ENCODE measurements at regions not wholly inside any gene's neighbourhood (a gene's known extent, or its start where the extent isn't known, plus 50 kb on each side); places are given as distances from the start of the nearest gene placed in this dataset.

DNA sequence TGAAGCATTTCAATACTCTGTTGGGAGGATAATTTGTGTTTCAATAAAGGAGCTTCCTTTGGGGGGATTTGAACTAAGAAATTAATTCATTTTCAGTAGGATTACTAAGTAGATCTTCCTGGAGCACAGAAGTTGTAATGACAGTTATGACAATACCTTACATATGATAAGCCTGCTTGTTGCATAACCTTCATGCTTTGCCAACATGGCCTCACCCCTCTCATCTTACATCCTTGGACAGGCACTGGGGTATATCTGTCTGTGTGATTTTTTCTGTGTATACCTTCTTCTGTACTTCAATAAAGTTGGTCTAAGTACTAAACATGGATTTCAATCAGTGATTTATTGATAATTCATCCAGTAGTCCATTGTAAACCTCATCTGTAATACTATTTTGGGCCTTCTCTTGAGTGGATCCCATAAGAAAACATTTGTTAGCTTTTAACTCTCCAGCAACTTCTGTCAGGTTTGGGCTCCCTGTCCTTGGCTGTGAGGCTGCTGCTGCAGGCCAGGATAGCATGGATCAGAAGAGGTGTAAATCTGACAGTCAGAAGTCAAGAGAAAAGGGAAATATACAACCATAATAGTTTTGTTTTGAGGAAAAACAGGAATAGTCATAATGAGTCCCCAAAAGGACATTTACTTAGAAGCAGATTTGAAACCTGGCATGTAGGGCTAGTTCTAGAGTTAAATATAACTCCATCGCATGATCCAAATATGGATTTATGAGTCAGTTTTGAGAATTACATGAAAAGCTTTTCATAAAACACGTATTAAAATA lies 422.2 kb downstream of the KLF5 start:
- DNase-seq = no peak

- no peak for DNase-seq
These were observed 421.1 kb downstream of the KLF5 start for GRCh38 chr13:73479856-73480255.

DNA sequence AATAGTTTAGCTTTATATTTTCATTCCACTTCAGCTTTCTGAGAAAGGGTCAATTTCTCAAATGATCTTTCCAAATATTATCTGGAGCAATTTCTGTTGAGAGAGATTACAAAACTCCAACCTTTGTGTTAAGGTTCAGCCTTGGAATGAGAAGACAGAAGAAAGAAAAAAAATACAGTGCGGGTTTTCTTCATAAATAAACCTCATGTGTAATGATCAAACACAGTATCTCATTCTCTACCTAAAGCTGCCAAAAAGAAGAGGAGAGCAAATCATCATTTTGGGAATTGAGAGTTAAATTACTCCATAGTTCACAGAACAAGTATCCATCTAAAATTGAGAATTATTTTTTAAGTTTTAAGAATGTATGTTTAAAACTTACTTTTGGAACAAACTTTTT lies 420.5 kb downstream of the KLF5 start:
- no peak for DNase-seq

GRCh38 chr13:73477441-73477840 lies 418.6 kb downstream of the KLF5 start:
- no peak for DNase-seq

GRCh38 chr13:73473016-73473415 lies 414.2 kb downstream of the KLF5 start:
- DNase-seq = no peak

DNA sequence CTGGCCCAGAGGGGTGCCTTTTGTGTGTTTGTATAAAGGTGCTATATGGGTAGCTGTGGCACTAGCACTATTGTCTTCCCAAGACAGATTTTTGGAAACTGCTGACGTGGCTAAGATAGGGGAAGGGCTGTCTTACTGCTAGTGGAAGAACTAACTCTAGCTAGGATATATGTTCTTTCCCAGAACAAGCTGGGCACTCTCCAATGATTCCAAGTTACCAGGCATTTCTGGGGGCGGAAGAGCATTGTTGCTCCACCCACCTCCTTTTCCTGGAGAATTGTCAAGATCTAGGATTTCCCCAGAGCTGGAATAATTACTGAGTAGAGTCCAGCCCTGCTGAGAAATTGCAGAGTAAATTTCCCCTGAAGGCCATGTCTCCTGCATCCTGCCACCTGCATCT lies 408.3 kb downstream of the KLF5 start:
- no peak for DNase-seq

DNA sequence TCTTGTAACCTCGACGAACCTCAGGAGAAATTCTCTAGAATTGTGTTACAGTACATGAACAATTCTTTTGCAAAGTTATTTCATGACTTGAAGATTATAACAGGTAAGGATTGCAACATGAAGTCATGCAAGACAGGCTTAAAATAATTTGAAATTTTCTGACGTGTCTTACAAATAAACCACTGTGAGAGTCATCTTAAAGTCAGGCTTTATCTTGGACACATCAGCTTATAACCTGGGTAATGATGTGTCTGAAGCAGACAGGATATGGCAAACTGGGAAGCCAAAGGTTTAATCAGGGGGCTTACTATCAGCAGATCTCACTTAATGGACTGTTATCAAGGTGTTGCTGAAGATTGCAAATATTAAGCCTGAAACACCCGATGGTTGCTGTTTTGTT lies 407.8 kb downstream of the KLF5 start:
- DNase-seq = no peak

DNA sequence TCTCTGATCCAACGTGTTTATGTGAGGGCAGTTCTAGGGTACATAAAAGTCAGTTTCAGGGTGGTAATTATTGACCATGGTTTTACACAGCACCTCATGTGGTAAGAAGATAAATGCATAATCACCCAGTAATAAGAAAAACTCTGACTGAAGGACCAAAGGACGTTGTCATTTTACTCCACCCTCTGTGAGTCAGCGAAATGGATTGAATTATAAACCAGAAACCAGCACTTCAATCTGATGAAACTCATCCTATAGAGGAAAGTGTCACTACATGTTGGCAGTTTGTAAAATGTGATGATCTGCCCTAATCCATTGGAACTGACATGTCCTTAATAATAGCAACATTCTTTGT lies 406.8 kb downstream of the KLF5 start:
- no peak for DNase-seq

- no peak for DNase-seq
These were observed 406.2 kb downstream of the KLF5 start for GRCh38 chr13:73464758-73465616.

DNA sequence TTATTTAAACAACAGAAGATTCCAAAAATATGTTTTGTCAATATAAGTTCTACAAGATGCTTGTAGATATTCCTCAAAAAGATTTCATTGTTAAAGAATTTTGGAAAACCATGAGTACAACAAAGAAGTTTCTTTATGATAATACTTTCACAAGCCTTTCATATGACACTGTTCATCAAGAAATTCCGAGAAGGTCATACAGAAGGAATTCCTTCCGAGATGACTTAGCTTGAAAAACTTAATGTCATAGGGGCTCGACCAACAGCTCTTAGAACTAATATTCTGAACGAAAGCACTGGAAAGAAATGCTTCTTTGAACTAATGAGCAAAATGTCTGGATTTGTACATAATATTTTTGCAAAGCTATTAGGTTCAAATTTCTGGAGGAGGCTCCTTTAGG lies 403.4 kb downstream of the KLF5 start:
- no peak for DNase-seq

DNA sequence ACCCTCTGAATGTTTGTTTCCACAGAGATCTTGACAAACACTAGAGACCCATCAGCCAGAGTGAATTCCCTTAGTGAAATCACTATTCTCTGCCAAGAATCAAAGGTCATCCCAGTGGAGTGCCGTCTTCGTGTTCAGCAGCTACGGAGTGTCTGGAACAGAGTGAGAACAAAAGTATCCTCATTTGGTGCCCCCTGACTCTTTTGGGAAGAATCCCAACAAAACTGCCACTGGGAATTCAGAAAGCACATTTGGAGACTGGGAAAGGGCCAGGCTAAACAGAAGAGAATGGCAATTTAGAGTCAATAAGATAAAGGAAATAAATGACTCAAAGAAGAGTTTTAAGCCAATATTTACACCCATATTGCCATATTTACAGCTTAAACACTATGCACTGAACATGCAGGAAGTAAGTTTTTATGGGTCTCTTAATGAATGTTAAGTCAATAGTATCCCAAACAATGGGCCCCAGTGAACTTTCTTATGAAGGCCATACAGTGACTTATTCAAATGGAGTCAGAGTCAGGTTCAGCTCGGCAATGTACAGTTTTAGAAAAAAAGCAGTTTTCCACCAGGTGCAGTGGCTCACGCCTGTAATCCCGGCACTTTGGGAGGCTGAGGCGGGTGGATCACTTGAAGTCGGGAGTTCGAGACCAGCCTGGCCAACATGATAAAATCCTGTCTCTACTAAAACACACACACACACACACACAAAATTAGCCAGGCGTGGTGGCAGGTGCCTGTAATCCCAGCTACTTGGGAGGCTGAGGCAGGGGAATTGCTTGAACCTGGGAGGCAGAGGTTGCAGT lies 392.6 kb downstream of the KLF5 start:
- no peak for DNase-seq

DNA sequence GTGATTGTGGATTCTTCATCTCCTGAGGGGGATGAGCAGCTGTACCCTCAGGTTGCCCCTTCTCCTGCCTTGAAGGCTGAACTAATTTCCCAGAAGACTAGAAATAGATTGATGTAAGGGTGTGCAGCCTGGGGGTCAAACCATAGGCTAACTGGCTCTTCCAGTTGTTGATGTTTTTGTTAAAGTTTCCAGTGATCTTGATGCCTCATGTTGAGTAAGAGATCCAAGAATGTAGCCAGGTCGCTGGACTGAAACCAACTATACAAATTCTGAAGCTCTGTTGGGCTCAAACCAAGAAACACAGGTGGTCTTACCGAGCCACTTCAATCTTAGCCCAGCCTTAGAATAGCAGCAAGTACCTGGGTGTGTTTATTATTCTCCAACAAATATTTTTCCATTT lies 391.8 kb downstream of the KLF5 start:
- no peak for DNase-seq

DNA sequence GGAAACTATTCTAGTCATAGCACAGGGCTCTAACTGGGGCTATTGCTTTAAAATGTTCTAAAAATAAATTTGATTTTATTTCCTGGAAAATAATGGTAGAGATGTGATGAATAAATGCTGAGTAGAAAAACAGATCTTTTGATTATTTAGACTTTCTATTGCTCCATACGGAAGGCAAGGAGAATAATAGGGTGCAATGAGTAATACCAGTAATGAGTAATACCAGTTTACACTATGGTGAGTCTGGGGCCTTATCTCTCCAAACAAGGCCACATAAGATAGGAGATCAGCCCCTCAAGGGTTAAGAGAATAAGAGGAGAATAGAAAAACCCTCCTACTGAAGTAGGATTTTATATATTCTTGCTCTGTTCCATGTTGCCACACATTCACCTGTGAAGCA lies 390.4 kb downstream of the KLF5 start:
- DNase-seq = no peak

DNA sequence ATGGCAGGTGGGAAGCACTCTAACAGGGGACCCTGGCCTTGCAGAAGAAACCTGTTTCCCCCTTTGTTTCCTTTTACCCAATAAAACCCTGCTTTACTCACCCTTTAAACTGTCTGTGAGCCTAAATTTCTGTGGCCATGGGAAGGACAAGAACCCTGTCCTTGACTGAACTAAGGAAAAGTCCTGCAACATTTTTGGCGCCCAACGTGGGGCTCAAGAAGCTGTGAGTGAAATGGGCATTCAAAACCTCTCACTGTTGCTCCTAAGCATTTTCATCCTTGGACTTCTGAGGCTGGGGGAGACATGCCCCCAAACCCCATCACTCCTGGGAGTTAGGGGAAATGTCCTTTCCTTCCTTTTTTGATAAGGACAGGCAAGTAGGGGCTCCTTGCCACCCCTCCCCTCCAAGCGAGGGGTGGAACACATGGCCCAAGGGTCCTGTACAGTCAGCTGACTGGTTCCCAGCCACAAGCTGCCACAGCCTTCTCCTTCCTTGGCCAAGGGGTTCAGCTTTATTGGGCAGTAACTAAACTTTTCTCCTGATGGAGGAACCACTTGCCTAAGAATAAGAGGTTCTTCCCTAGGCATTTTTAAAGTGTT lies 381.6 kb downstream of the KLF5 start:
- DNase-seq = no peak

GRCh38 chr13:73433890-73434289 lies 375.1 kb downstream of the KLF5 start:
- no peak for DNase-seq

- no peak for DNase-seq
These were observed 374.7 kb downstream of the KLF5 start for GRCh38 chr13:73433458-73433857.

DNA sequence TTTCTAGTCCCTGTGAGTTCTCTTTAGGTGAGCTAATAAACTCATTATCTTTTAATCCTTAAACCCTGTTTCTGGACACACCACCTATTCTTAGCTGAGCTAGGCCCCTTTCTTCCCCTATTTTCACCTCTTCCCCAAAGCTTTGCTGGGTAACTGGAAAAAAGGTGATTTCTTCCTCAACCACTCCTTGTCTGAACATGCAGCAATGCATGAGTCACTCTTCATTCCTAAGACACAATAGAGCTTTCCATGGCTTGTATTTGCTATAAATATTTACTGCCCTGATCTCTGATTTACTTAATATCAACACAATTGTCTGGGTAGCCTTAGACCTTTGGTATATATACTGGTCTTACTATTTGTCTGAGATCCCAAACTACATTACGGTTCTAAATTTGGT lies 370.9 kb downstream of the KLF5 start:
- DNase-seq = no peak

DNA sequence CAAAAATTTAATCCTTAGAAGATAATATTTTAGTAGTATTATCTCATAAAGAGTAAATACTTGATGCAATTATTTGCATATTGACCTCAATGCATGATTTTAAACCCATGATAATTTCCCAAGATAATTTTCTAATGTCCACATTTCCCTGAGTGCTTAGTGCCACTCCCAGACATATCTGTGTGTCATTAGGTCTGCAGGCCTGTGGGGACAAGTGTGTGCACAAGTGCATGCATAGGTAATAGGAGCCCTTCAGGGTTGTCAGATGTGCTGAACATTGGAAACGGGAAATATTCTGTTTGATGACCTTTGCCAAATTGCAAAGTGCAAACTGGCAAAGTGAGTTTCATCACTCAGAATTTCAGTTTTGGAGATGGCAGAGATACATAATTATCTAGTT lies 369.9 kb downstream of the KLF5 start:
- no peak for DNase-seq

DNA sequence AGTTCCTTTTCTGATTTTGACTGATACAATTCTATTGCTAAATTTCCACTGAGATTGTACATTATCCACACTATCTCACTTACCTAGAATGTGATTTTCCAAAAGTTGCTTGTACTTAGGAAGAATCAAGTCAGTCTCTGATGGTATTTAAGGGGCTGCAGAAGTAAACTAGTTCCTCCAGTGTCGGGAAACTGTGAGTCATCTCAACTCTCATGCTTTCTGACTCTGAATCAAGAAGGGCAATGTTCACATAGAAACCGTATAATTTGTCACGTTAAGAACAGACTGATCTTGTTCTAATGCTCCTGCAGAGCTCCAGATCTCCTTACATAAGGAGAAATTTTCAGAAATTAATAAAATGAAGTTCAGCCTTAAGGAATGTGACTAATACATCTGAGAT lies 369.3 kb downstream of the KLF5 start:
- no peak for DNase-seq

GRCh38 chr13:73422973-73423372 lies 364.2 kb downstream of the KLF5 start:
- no peak for DNase-seq

DNA sequence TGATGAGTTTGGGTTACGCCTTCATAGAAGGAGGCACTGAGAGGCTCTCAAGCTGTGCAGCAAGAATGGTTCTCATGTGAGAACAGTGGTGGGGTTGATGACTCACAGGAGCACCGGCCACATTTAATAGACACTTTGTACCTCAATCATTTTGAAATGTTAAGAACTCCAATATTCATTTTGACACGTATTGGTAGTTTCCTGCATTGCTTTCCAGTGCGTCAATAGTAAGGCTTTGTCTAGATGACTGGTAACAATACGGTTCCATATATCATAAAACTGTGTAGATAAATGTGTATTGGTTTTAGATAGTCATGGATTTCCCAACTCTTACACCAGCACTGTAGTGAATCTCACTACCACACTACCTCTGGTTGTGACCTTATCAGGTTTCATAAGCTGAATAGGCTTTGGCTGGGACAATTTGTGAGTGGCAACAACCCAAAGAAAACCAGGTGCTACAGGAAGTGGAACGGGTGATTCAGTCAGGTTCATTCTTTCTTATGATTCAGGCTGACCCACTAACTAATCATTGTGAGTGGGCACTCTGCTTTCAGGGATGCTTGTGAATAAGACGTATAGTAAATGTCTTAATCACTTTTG lies 362.6 kb downstream of the KLF5 start:
- DNase-seq = no peak

GRCh38 chr13:73419186-73419585 lies 360.4 kb downstream of the KLF5 start:
- no peak for DNase-seq
